Endodermal cell (in vitro differentiated cells): ENCODE measurements at regions not wholly inside any gene's neighbourhood (a gene's known extent, or its start where the extent isn't known, plus 50 kb on each side); places are given as distances from the start of the nearest gene placed in this dataset.

Experiments used
- DNase-seq: peaks from one replicate; pipeline ENCODE4 v3.0.0-alpha.2; 2017
- H3K27ac ChIP-seq: 2 replicates; pipeline ENCODE4 v1.5.1; 2013; ENCODE audit warnings: mild to moderate bottlenecking, low read depth, low read length, moderate library complexity
- H3K27me3 ChIP-seq: 2 replicates; pipeline ENCODE4 v1.6.1; 2013; ENCODE audit warnings: mild to moderate bottlenecking, low read length, moderate library complexity; ENCODE audit not compliant: insufficient read depth, control insufficient read depth, poor library complexity, severe bottlenecking
- H3K36me3 ChIP-seq: 2 replicates; pipeline ENCODE4 v1.7.0; 2013; ENCODE audit warnings: mild to moderate bottlenecking, low read length, moderate library complexity; ENCODE audit not compliant: control insufficient read depth, insufficient read depth
- H3K4me1 ChIP-seq: one replicate; pipeline ENCODE4 v1.7.0; 2013; ENCODE audit warnings: low read length; ENCODE audit not compliant: control insufficient read depth, insufficient read depth
- H3K4me3 ChIP-seq: 2 replicates; pipeline ENCODE4 v1.5.1; 2013; ENCODE audit warnings: mild to moderate bottlenecking, low read length, moderate library complexity
- H3K9ac ChIP-seq: 2 replicates; pipeline ENCODE4 v1.6.1; 2013; ENCODE audit warnings: mild to moderate bottlenecking, low read length, moderate library complexity; ENCODE audit not compliant: poor library complexity, severe bottlenecking; ENCODE audit errors: extremely low read depth
- H3K9me3 ChIP-seq: 2 replicates; pipeline ENCODE4 v1.6.1; 2013; ENCODE audit warnings: mild to moderate bottlenecking, low read length, moderate library complexity; ENCODE audit not compliant: control insufficient read depth
- H3K27ac Mint-ChIP-seq: 2 replicates; pipeline ENCODE4 v1.8.0; 2020; ENCODE audit warnings: mixed read lengths
- H3K27me3 Mint-ChIP-seq: 2 replicates; pipeline ENCODE4 v1.8.0; 2021; ENCODE audit warnings: mild to moderate bottlenecking, mixed read lengths; ENCODE audit not compliant: insufficient read depth
- H3K36me3 Mint-ChIP-seq: 2 replicates; pipeline ENCODE4 v1.8.0; 2020; ENCODE audit warnings: low read depth, mixed read lengths
- H3K4me1 Mint-ChIP-seq: 2 replicates; pipeline ENCODE4 v1.8.0; 2020; ENCODE audit warnings: mixed read lengths
- H3K4me3 Mint-ChIP-seq: 2 replicates; pipeline ENCODE4 v1.8.0; 2020; ENCODE audit warnings: mild to moderate bottlenecking, moderate library complexity, mixed read lengths
- H3K9me3 Mint-ChIP-seq: 2 replicates; pipeline ENCODE4 v1.8.0; 2020; ENCODE audit warnings: mild to moderate bottlenecking, mixed read lengths
- CTCF ChIP-seq: fragments of 200-600 bp; sonication (generic); conservative IDR thresholded peaks from 2 replicates; pipeline ENCODE4 v1.5.0; 2021; ENCODE audit warnings: antibody characterized with exemption, mild to moderate bottlenecking
- WGBS, 2 experiments: methylation state at CpG; one replicate each; pipeline versions ENCODE4 v1.1.5 to v1.1.7; 2013; ENCODE audit warnings: missing lambda C conversion rate in 2 of 2, mixed read lengths in 1 of 2; ENCODE audit not compliant: insufficient coverage in 1 of 2, insufficient read length in 1 of 2; 5-methylcytosine and 5-hydroxymethylcytosine counted together

- peaks cover 4% of the 10 kb centered on the region for H3K36me3 Mint-ChIP-seq
- peaks cover 15% of the 10 kb centered on the region for H3K4me1 Mint-ChIP-seq
- H3K4me1 ChIP-seq: peaks cover 7% of the 10 kb centered on the region
- H3K4me3 ChIP-seq: no peak overlapping the region
- H3K27me3 ChIP-seq: peaks cover 24% of the 10 kb centered on the region
- H3K27ac ChIP-seq: no peak overlapping the region
- peaks cover 7% of the 10 kb centered on the region for H3K9me3 ChIP-seq
- peaks cover 17% of the 10 kb centered on the region for H3K9me3 Mint-ChIP-seq
- no peaks in the 10 kb centered on the region for H3K36me3 ChIP-seq
- no peak overlapping the region for H3K4me3 Mint-ChIP-seq
- no peak overlapping the region for H3K27ac Mint-ChIP-seq
- DNase-seq: no peak
- TF ChIP-seq CTCF: no peak
- peaks cover 69% of the 10 kb centered on the region for H3K27me3 Mint-ChIP-seq
- H3K9ac ChIP-seq: no peak overlapping the region
- 91 to 100% methylated on average over 1 of the region's 1 CpG for WGBS, 2 experiments
These were observed 1635.8 kb downstream of the PCDH9 start for GRCh38 chr13:65594298-65594781.

GRCh38 chr13:65593298-65593874 lies 1636.8 kb downstream of the PCDH9 start:
- H3K4me1 Mint-ChIP-seq: peaks cover 9% of the 10 kb centered on the region
- H3K4me3 Mint-ChIP-seq: no peak overlapping the region
- H3K9me3 Mint-ChIP-seq: peaks cover 21% of the 10 kb centered on the region
- TF ChIP-seq CTCF: no peak
- Histone ChIP-seq H3K9ac (no peak overlapping the region), H3K27ac (no peak overlapping the region), H3K27me3 (peaks cover 21% of the 10 kb centered on the region), H3K36me3 (no peaks in the 10 kb centered on the region), H3K4me3 (no peak overlapping the region), H3K9me3 (peaks cover 7% of the 10 kb centered on the region), H3K4me1 (peaks cover 7% of the 10 kb centered on the region)
- H3K36me3 Mint-ChIP-seq: peaks cover 4% of the 10 kb centered on the region
- H3K27ac Mint-ChIP-seq: no peak overlapping the region
- no peak for DNase-seq
- peaks cover 72% of the 10 kb centered on the region for H3K27me3 Mint-ChIP-seq
- 93% methylated on average over 2 of the region's 2 CpGs; no CpG with 5 or more reads in 1 of the 2 experiments for WGBS, 2 experiments

- H3K9ac ChIP-seq: no peak overlapping the region
- peaks cover 7% of the 10 kb centered on the region for H3K4me1 ChIP-seq
- DNase-seq: no peak
- H3K27ac ChIP-seq: no peak overlapping the region
- TF ChIP-seq CTCF: no peak
- Mint-ChIP-seq H3K4me3 (no peak overlapping the region), H3K9me3 (peaks cover 26% of the 10 kb centered on the region), H3K4me1 (peaks cover 3% of the 10 kb centered on the region), H3K27ac (no peak overlapping the region), H3K27me3 (peaks cover 79% of the 10 kb centered on the region), H3K36me3 (peaks cover 4% of the 10 kb centered on the region)
- H3K36me3 ChIP-seq: no peaks in the 10 kb centered on the region
- peaks cover 7% of the 10 kb centered on the region for H3K9me3 ChIP-seq
- WGBS, 2 experiments: 82 to 100% methylated on average over 1 of the region's 1 CpG
- peaks cover 21% of the 10 kb centered on the region for H3K27me3 ChIP-seq
- H3K4me3 ChIP-seq: no peak overlapping the region
These were observed 1637.4 kb downstream of the PCDH9 start for GRCh38 chr13:65592731-65593130.
